GM12872 (cell line): ENCODE measurements at regions not wholly inside any gene's neighbourhood (a gene's known extent, or its start where the extent isn't known, plus 50 kb on each side); places are given as distances from the start of the nearest gene placed in this dataset.

Source experiments
- CTCF ChIP-seq: IDR thresholded peaks from 3 replicates; pipeline ENCODE4 v1.5.1; 2011; ENCODE audit warnings: low read depth, mild to moderate bottlenecking, low read length, moderate library complexity; ENCODE audit not compliant: insufficient read depth

DNA sequence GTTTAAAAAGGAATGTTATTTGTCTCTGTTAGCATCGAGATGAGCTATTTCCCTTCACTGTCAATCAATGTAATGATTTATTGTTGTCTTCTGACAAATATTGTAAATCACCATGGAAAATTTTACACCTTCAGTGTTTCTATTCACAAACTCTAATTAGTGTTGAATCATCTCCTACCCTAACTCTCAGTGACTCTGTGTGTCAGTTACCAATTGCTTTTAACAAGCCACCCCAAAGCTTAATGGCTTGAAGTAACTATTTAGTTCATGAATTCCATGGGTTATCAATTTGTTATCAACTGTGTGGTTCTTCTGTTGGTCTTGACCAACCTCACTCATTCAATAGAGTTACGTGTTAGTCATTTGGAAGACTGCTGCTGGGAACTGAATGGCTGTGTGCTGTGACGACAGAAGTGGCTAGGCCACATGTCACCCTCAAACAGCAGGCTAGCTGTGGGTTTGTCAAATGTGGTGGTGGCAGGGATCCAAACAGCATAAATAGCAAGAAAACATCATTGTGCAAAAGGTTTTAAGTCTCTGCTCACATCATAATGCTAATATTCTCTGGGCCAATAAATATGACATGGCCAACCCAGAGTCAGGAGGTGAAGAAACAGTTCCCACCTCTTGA is 910.8 kb upstream of the CDH2 start:
- no peak for TF ChIP-seq CTCF

DNA sequence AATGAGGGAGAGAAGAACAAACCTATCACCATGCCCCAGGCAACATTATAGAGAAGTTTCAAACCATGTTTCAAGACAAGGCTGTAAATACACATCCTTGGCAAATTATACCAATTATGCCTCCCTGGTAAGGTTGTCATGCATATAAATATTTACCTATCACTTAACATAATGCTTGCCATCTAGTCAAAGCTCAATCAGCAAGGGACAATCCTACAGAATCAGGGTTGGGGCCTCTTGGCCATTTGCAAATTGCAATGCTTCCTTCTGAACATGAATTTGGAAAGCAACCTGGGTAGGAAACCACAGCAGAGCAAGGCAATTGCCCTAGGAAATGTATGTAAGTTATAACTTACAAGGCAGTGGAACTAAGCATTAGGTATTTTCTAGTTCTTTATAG is 907.2 kb upstream of the CDH2 start:
- no peak for TF ChIP-seq CTCF

GRCh38 chr18:29083545-29083944 is 906.6 kb upstream of the CDH2 start:
- no peak for TF ChIP-seq CTCF

DNA sequence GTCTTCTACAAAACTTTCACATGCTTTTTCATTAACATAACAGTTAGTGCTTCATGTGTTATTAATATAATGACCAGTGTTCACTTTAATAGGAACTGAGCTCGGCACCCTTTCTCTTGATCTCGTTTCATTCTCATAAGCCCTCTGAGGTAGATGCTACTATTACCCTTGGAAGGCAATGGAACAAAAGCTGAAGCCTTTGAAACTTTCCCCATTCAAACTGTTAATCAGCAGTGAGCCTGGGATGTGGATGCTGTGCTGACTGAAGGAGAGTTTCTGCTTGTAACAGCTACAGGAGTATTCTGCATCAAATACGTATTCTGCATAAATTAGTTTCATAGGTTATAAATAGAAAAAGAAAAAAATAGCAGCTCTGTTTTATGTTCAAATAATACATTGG is 904.0 kb upstream of the CDH2 start:
- no peak for TF ChIP-seq CTCF

DNA sequence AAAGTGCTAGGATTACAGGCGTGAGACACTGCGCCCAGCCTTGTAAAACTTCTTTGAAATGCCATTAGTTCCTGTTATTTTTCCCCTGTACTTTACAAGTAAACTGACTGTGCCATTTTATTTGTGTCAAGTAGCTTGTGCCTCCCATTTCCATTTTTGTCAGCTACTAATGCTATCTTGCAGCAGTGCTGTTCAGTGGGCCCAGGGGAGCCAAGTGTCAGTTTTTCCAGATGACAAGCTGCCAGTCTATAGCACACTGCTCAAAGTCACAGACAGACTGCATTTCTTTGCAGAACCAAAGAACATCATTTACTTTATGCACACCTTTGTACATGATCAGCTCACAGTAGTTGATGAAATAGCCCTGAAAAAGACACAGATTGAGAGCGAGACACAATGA is 901.3 kb upstream of the CDH2 start:
- no peak for TF ChIP-seq CTCF

GRCh38 chr18:29077344-29077743 is 900.4 kb upstream of the CDH2 start:
- no peak for TF ChIP-seq CTCF

DNA sequence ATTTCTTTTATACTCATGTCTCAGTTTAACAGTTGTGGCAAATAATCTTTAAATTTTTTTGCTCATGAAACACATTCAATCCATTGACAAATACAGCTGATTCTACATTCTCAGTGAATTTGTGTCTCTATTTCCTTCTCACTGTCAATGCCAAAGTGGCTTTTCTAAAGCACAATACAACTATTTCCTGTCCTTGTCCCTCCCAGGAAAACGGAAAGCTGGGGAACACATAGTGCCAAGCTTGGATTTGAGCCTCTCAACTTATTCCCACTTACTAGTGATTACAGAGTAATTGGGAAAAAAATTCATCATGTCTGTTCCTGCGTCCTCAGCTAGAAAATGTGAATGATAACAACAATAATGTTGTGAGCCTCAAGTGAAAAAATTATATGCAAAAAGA is 899.7 kb upstream of the CDH2 start:
- no peak for TF ChIP-seq CTCF

DNA sequence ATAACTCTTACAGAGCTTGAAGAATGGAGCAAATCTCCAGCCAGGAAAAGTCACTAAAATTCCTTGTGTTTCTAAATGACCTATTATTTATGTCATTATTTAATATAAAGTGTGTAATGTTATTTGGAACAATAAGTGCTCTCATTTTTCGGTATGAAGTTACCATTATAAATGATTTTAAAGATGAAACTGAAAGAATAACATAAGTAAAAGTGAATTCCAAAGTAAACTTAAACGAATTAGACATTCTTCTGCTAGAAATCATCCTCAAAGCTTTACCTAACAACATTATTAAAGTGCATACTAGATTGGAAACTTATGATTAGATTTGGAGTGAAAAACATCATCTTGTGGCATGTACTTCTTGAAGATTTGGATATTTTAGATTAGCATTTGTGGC is 897.2 kb upstream of the CDH2 start:
- TF ChIP-seq CTCF = no peak
